ENCODE measurements at regions not wholly inside any gene's neighbourhood (a gene's known extent, or its start where the extent isn't known, plus 50 kb on each side); places are given as distances from the start of the nearest gene placed in this dataset.
"Not testable (repeated sequence)": the region's sequence is repeated elsewhere in the genome, so short reads cannot be mapped to it uniquely, and the experiment has no call there.

GRCh38 chr10:31123946-31124345 lies 92.3 kb upstream of the ZNF438 start:
- no peak for DNase-seq (ENCODE audit: low read depth in 2 of 2)

- no peak for DNase-seq (ENCODE audit: low read depth in 2 of 2)
Observed at GRCh38 chr10:31124852-31125251, 93.2 kb upstream of the ZNF438 start.

- DNase-seq (ENCODE audit: low read depth in 2 of 2): no peak
Observed at GRCh38 chr10:31125789-31126188, 94.1 kb upstream of the ZNF438 start.

- no peak for DNase-seq (ENCODE audit: low read depth in 2 of 2)
Observed at GRCh38 chr10:31126593-31126992, 94.9 kb upstream of the ZNF438 start.

- no peak for DNase-seq (ENCODE audit: low read depth in 2 of 2)
Observed at GRCh38 chr10:31128536-31128935, 96.9 kb upstream of the ZNF438 start.

GRCh38 chr10:31129271-31129670 lies 97.6 kb upstream of the ZNF438 start:
- DNase-seq (ENCODE audit: low read depth in 2 of 2): no peak

GRCh38 chr10:31129880-31130405 lies 98.3 kb upstream of the ZNF438 start:
- DNase-seq (ENCODE audit: low read depth in 2 of 2): no peak

GRCh38 chr10:31130406-31130805 lies 98.7 kb upstream of the ZNF438 start:
- no peak for DNase-seq (ENCODE audit: low read depth in 2 of 2)

- DNase-seq (ENCODE audit: low read depth in 2 of 2): no peak
Observed at GRCh38 chr10:31131251-31131650, 99.6 kb upstream of the ZNF438 start.

DNA sequence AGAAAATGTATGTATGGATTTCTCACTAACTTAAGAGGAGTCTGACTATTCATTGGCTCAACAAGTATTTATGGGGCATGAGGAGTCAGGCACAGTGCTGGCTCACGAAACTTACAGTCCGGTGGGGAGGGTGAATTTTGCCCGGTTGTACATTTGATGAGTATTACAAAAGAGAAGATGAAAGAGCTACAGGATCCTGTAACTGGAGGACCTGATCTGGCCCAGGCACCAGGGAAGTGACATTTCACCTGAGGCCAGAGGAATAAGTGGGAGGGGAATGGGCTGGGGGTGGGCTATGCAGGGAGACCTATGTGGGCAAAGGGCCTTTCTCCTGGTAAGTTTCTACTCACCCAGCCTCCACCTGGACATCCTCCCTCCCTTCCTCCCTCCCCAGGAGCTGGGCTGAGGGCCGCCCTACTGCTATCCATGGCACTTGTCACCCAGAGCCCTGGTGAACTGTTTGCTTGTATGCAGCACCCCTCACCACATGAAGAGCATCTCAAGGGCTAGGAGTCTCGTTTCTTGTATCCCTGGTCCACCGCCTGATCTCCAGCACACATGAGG lies 101.1 kb upstream of the ZNF438 start:
- no peak for DNase-seq (ENCODE audit: low read depth in 2 of 2)

- DNase-seq (ENCODE audit: low read depth in 2 of 2): no peak
Observed at GRCh38 chr10:31133251-31133791, 101.7 kb upstream of the ZNF438 start.

DNA sequence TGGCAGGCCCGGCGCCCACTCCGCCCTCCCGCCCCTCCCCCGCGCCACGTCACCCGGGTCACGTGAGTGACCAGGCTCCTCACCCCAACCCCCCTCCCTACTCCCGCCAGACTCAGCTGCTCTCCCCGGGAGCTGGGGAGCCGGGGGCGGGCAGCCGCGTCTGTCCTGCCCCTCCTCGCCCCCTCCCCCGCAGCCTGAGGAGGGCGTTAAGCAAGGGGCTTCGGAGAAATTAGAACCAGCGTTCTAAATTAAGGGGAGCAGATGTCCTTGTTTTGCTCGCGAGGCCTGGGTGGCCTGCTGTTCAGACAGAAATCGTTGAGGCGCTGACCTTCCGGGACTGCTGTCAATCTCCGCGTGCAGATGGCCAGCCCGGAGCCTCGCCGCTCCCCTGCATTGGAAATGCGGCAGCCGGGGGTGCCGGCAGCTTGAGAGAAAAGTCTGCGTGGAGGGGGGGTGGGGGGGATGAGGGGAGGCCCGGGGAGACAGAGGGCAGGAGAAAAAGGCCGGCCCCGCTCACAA lies 102.2 kb upstream of the ZNF438 start:
- peak; percentile 38 to 54 for DNase-seq (ENCODE audit: low read depth in 2 of 2)

- DNase-seq (ENCODE audit: low read depth in 2 of 2): peak in 1 of 2 donors; percentile 14
Observed at GRCh38 chr10:31134311-31134952, 102.8 kb upstream of the ZNF438 start.

- no peak for DNase-seq (ENCODE audit: low read depth in 2 of 2)
Observed at GRCh38 chr10:31135171-31135570, 103.5 kb upstream of the ZNF438 start.

GRCh38 chr10:31135791-31136190 lies 104.1 kb upstream of the ZNF438 start:
- DNase-seq (ENCODE audit: low read depth in 2 of 2): not testable (repeated sequence)

GRCh38 chr10:31136386-31136785 lies 104.7 kb upstream of the ZNF438 start:
- DNase-seq (ENCODE audit: low read depth in 2 of 2): no peak

GRCh38 chr10:31136930-31137885 lies 105.5 kb upstream of the ZNF438 start:
- DNase-seq (ENCODE audit: low read depth in 2 of 2): no peak

GRCh38 chr10:31138026-31138553 lies 106.4 kb upstream of the ZNF438 start:
- DNase-seq (ENCODE audit: low read depth in 2 of 2): no peak

GRCh38 chr10:31139497-31139896 lies 107.8 kb upstream of the ZNF438 start:
- DNase-seq (ENCODE audit: low read depth in 2 of 2): no peak

GRCh38 chr10:31140716-31141115 lies 109.1 kb upstream of the ZNF438 start:
- no peak for DNase-seq (ENCODE audit: low read depth in 2 of 2)

DNA sequence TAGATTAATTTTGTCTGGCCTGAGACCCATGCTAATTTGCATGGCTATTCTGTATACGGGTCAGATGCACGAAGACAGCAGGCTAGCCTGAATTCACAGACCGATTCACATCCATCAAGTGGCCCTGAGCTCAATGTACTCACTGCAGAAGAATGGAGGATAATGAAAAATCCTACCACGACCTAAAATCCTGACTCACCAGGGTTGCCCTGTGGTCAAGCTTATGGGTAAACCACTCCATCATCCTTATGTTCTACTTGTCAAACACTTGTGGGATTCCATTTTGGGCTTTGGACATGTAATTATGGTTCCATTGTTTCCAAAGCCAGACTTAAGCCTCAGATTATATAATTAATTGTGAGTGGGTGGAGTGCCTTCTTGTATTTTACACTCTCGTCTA lies 110.4 kb upstream of the ZNF438 start:
- no peak for DNase-seq (ENCODE audit: low read depth in 2 of 2)
